SK-N-DZ (cell line): ENCODE measurements at regions not wholly inside any gene's neighbourhood (a gene's known extent, or its start where the extent isn't known, plus 50 kb on each side); places are given as distances from the start of the nearest gene placed in this dataset.

Source experiments
- DNase-seq: peaks from one replicate; pipeline ENCODE4 v3.0.0-alpha.2; 2015; ENCODE audit warnings: low spot score

- DNase-seq, result no peak
These were observed 126.6 kb downstream of the PSMG1 start for GRCh38 chr21:39056636-39057035.

DNA sequence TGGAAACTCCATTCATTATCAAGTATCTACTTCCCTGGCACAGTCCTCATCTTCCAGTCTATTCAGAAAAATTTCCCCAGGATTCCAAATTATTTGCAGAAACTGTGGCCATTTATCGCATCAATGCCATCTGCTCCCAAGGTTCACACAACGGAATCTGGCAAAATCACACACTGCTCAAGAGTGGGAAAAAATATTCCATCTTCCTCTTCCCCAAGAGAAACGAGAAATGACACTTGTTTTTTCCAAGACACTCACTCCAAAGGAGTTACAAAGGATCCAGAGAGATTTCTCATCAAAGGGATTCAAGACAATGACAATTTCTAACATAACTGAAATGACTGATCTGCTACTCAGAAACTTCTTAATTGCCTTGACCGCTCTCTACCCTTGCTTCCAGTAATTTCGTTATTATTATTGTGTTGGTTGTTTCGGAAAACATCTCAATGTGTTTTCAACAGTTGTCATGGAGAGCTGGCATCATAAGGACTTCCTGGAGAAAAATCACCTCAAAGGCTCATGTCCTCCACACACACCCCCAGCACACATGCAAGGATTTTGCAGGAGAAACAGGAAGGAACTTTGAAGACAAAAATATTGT lies 128.0 kb downstream of the PSMG1 start:
- no peak for DNase-seq

GRCh38 chr21:39054066-39054465 lies 129.2 kb downstream of the PSMG1 start:
- DNase-seq, result no peak

DNA sequence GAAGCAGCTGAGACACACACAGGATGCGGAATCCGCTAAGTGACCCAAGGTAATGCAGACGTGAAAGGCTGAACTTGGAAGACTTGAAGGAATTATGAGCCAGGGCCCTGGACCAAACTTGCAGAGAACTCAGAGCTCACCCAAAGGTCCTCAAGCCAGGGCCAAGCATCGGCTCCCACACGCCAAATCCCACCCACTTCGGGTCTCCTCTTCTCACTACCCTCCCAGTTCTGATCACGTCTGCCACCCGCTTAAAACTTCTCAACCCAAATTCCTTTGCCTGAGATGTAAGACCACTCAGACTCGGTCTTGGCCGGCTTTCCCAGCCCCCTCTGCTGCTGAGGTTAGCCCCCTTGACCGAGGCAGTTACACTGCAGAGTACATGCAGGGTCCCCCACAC lies 130.1 kb downstream of the PSMG1 start:
- DNase-seq, result no peak

GRCh38 chr21:39052718-39053117 lies 130.5 kb downstream of the PSMG1 start:
- DNase-seq, result no peak

DNA sequence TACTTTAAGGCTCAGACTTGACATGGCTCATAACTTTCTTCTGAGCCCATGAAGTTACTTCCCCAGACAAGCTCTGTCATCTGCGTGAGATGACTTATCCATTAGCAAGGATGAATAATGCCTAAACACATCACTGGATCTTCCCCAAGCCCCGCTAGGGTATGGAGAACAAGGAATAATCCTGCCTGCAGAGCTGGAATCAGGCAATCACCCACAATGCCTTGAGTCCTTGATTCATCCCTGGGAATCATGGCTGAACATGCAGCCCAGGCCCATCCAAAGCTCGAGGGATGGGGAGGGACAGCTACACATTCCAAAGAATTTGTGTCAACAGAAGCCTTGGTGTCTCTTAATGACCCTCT lies 131.7 kb downstream of the PSMG1 start:
- no peak for DNase-seq

- DNase-seq, result no peak
These were observed 132.2 kb downstream of the PSMG1 start for GRCh38 chr21:39050841-39051587.

GRCh38 chr21:39048574-39048973 lies 134.7 kb downstream of the PSMG1 start:
- DNase-seq, result no peak

DNA sequence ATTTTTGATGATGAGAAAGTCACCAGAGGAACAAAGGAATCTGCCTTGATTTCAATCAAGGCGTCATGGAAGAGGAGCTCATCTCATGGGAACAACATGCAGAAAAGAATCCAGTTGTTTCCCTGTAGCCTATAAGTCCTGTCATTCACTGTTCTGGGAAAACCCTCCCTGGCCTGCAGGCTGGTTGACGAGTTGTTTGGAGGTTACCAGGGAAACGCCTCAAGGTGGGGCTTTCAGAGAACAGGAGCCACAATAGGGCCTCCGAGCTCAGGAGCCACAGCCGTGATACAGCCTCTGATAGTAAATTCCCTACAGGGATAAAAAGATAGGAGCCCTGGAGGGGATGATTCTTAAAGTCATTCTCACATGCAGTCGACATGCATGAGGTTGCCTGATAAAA lies 135.2 kb downstream of the PSMG1 start:
- DNase-seq, result peak; percentile 28

DNA sequence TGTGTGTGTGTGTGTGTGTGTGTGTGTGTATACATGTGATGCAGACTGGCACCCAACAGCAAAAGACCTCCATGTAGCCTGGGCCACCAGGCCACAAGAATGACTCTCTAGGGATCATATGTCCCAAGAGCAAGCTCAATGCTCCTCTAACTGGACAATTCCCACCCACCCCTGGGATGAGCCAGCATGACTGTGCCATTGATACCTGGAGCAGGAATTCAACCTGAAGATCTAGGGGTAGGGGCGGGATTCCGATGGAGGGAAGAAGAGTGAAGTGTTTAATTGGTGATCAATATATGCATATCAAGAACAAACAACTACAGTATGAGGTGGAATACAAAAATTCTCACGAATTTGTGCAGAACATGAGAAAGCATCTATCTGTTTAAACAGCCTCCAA lies 136.2 kb downstream of the PSMG1 start:
- no peak for DNase-seq

DNA sequence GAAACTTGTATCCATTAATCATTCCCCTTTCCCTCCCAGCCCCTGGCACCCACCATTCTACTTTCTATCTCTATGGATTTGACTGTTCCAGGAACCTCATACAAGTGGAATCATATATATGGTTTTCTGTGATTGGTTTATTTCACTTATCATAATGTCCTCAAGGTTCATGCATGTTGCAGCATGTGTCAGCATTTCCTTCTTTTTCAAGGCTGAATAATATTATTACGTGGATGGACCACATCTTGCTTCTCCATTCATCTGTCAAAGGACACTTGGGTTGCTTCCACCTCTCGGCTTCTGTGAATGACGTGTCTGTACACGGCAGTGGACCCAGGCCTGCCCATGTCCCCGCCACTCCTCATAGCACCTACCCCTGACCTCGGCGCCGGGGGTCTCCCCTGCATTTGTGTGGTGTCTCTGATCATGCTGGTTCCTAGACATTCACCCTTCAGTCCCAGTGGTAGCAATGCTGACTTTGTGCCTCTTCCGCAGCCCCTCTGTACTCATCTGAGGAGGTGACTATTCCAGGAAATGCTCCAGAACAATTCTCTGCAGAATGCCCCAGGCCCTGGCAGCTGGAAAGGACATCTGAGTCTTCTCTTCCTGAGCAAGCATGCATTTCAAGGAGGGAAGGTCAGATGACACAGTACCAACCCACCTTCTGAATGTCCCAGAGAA lies 136.9 kb downstream of the PSMG1 start:
- DNase-seq, result no peak

GRCh38 chr21:39041816-39042215 lies 141.4 kb downstream of the PSMG1 start:
- DNase-seq, result no peak

GRCh38 chr21:39040494-39041110 lies 142.6 kb downstream of the PSMG1 start:
- DNase-seq, result no peak

GRCh38 chr21:39037807-39038405 lies 145.3 kb downstream of the PSMG1 start:
- no peak for DNase-seq

GRCh38 chr21:39036581-39036980 lies 146.7 kb downstream of the PSMG1 start:
- no peak for DNase-seq

DNA sequence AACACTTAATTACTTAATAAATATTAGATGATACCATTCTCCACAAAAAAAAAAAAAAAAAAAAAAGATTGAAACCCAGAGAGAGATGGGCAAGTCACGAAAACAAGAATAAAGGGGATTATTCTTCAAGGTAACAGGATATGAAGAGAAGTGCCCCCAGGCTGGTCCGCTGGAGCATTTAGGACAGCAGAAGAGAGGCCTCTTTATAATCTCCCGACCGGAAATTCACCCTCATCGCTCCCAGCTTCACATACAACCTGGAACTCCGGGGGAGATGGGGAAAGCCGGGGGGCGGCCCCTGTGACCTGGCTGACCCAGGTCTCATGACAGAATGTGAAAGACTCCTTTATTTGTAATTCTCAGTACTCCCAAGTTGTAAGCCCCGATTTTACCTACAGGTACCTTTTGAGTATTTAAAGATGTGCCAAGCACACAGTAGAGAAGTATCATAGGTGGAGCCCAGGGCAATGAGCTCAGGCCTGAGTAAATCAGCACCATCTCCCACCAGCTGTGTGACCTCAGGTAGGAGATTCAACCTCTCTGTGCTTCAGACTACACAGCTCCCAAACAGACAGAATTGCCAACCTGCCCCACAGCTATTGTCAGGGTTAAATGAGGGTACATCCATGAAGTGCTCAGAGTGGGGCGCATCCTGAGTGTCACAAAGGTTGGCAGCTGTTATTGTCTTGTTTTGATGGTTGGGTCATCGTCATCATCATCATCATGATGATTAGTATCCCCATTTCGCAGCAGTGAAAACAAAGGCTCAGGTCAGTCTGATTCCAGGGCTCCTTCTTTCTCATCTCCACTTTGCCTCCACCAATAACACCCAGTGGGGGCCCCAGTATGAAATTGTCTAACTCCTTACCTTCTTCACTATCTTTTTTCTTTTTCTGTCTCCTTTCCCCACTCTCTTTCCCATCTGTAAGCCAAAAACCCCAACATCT lies 148.4 kb downstream of the PSMG1 start:
- DNase-seq, result no peak

DNA sequence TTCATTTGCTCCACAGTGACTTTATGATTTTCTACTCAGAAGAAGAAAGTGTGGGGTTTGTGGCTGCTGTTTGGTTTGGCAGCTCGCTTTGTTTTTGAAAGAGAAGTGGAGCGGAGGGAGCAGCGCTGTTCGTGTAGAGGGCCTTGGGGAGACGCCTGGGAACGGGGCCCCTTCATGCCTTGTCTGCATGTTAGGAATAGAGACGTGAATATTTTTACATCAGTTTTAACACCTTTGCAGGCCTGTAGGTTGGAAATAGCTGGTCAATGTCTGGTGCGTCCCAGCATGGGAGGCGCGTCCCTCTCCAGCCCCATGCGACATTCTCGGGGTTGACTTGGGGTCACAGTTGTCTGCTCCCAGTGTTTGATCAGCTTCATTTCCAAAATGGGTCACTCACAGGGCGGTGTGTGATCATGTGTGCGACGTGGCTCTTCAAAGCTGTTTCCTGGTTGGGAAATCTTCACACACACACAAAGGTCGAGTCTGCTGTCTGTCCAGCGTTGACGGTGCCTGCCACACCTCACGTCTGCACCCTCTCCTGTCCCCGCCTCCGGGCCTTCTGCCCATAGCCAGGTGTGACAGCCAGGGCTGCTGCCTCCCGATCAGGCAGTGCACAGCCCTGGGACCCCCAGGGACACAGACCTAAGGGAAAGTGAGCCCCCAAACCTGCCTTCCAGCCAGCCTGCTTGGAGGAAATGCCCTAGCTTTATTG lies 149.2 kb downstream of the PSMG1 start:
- no peak for DNase-seq

DNA sequence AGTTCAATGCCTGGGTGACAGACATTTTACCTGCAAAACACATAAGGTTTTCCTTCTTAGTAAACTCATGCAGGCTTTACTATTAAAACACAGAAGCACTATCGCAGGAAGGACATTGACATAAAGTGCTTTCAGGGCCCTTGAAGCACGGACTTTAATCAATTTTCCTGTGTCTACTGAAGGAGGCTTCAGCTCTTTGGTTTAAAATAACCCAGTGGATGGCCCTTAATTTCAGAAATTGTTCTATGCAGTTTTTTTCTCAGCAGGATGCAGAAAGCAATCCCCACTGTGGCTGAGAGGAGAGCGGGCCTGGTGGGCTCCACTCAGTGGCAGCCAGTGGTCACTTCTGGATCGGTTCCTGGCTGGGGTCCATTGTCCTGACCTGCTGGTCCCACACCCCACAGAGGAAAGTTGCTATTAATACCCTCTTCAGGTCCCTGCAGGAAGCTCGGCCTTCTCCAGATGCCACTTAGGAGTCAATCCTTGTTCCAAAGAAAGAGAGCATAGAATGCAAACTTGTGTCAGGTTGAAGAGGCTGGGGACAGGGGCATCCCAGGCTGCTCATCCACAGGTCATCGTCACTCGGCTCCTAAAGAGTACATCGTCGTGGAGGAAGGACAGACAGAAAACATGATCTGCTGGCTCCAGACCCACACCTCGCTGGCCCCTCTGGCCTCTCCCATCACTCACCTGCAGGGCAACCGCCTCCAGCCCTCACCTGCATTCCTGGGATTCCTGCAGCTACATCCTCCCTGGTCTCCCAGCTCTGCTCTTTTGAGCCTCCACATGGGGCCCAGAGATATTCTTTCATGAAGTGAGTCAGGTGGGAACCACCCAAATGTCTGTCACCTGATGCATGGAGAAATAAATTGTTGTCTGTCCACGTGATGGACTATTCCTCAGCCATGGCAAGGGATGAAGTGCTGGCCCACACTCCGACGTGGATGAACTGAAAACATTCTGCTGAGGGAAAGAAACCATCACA lies 153.1 kb downstream of the PSMG1 start:
- DNase-seq, result no peak

DNA sequence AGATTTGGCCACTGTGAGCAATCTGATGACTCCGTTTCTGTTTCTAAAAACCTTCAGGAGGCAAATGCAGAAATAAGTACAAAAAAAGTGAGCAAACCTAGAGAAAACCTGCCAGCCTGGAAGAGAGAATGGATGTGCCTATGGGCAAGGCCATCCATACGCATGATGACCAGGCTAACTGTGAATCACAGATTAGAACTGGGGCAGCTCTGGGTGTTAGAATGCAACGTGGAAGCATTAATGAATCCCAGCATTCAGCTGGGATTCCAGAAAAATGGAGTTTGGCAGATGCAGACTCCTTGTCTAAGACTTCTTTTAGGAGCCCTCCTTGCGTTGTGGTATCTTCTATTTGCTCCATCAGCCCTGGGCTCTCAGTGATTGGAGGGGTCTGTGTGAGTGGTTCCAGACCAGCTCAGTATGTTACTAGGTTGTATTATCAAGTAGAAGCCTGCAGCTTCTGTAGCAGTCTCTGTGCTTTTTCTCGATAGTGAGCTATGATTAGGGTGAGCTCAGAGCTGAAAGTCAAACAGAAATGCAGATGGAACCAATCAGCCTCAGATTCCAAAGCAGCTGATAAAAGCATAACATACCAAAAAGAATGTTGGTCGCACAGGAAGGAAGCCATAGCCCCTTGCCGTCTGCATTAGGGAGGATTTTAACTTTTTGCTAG lies 154.0 kb downstream of the PSMG1 start:
- DNase-seq, result peak; percentile 45
